GM13976 (cell line): ENCODE measurements at regions not wholly inside any gene's neighbourhood (a gene's known extent, or its start where the extent isn't known, plus 50 kb on each side); places are given as distances from the start of the nearest gene placed in this dataset.

ENCODE experiments used
- DNase-seq: peaks from one replicate; pipeline ENCODE4 v3.0.0; 2012; ENCODE audit warnings: low spot score
- CTCF ChIP-seq: IDR thresholded peaks from 2 replicates; pipeline ENCODE4 v1.5.1; 2012; ENCODE audit warnings: borderline replicate concordance, mild to moderate bottlenecking; ENCODE audit not compliant: insufficient read depth; ENCODE audit errors: extremely low read depth, missing control alignments, control extremely low read depth
- in situ Hi-C: fragments of 300-500 bp; cut with MboI; formaldehyde crosslinking; loops from one replicate; pipeline ENCODE4 v1.12.0; 2022; ENCODE audit warnings: low sequenced_read_pairs, mixed read lengths, inconsistent platforms; ENCODE audit not compliant: unreplicated experiment

- in situ Hi-C loops = no loop called here
- DNase-seq = no peak
- no peak for TF ChIP-seq CTCF
These were observed 162.7 kb downstream of the HIPK3 start for GRCh38 chr11:33419924-33420323.

GRCh38 chr11:33417121-33417520 lies 159.9 kb downstream of the HIPK3 start:
- TF ChIP-seq CTCF = no peak
- in situ Hi-C loops = no loop called here
- DNase-seq = no peak

GRCh38 chr11:33413301-33413700 lies 156.1 kb downstream of the HIPK3 start:
- no peak for DNase-seq
- no peak for TF ChIP-seq CTCF
- in situ Hi-C loops = no loop called here

GRCh38 chr11:33412241-33412640 lies 155.1 kb downstream of the HIPK3 start:
- in situ Hi-C loops = no loop called here
- no peak for DNase-seq
- no peak for TF ChIP-seq CTCF

GRCh38 chr11:33411751-33412150 lies 154.6 kb downstream of the HIPK3 start:
- no peak for DNase-seq
- in situ Hi-C loops = no loop called here
- no peak for TF ChIP-seq CTCF

GRCh38 chr11:33410086-33410765 lies 153.0 kb downstream of the HIPK3 start:
- no peak for TF ChIP-seq CTCF
- no peak for DNase-seq
- in situ Hi-C loops = no loop called here
